ENCODE measurements at regions not wholly inside any gene's neighbourhood (a gene's known extent, or its start where the extent isn't known, plus 50 kb on each side); places are given as distances from the start of the nearest gene placed in this dataset.

- no peaks in the 10 kb centered on the region for H3K9me3 ChIP-seq (ENCODE audit: severe bottlenecking)
- no peak overlapping the region for H3K27ac ChIP-seq (ENCODE audit: poor library complexity, severe bottlenecking)
- no peaks in the 10 kb centered on the region for H3K27me3 ChIP-seq (ENCODE audit: insufficient read depth, poor library complexity, severe bottlenecking)
- DNase-seq (ENCODE audit: low spot score) (no peak), ATAC-seq (ENCODE audit: low read depth) (no peak)
- no peak for TF ChIP-seq CTCF (IDR thresholded peaks at IDR 0.05; ENCODE audit: poor library complexity, severe bottlenecking)
- no peaks in the 10 kb centered on the region for H3K36me3 ChIP-seq (ENCODE audit: low read depth)
- no peak overlapping the region for H3K4me3 ChIP-seq (ENCODE audit: severe bottlenecking)
- H3K4me1 ChIP-seq (ENCODE audit: insufficient read depth, poor library complexity, severe bottlenecking): peaks cover 12% of the 10 kb centered on the region
Observed at GRCh38 chr4:165744370-165744769, 128.7 kb upstream of the TLL1 start.

- H3K36me3 ChIP-seq (ENCODE audit: low read depth): no peaks in the 10 kb centered on the region
- no peak overlapping the region for H3K4me3 ChIP-seq (ENCODE audit: severe bottlenecking)
- no peak overlapping the region for H3K27ac ChIP-seq (ENCODE audit: poor library complexity, severe bottlenecking)
- DNase-seq (ENCODE audit: low spot score) (no peak), ATAC-seq (ENCODE audit: low read depth) (no peak)
- no peaks in the 10 kb centered on the region for H3K4me1 ChIP-seq (ENCODE audit: insufficient read depth, poor library complexity, severe bottlenecking)
- no peaks in the 10 kb centered on the region for H3K9me3 ChIP-seq (ENCODE audit: severe bottlenecking)
- no peak for TF ChIP-seq CTCF (IDR thresholded peaks at IDR 0.05; ENCODE audit: poor library complexity, severe bottlenecking)
- H3K27me3 ChIP-seq (ENCODE audit: insufficient read depth, poor library complexity, severe bottlenecking): no peaks in the 10 kb centered on the region
Observed at GRCh38 chr4:165748321-165748720, 124.7 kb upstream of the TLL1 start.

GRCh38 chr4:165751882-165752281, 121.2 kb upstream of the TLL1 start:
- no peaks in the 10 kb centered on the region for H3K27me3 ChIP-seq (ENCODE audit: insufficient read depth, poor library complexity, severe bottlenecking)
- H3K4me1 ChIP-seq (ENCODE audit: insufficient read depth, poor library complexity, severe bottlenecking): no peaks in the 10 kb centered on the region
- no peaks in the 10 kb centered on the region for H3K36me3 ChIP-seq (ENCODE audit: low read depth)
- ATAC-seq (ENCODE audit: low read depth) (no peak), DNase-seq (ENCODE audit: low spot score) (no peak)
- no peak overlapping the region for H3K4me3 ChIP-seq (ENCODE audit: severe bottlenecking)
- no peaks in the 10 kb centered on the region for H3K9me3 ChIP-seq (ENCODE audit: severe bottlenecking)
- no peak for TF ChIP-seq CTCF (IDR thresholded peaks at IDR 0.05; ENCODE audit: poor library complexity, severe bottlenecking)
- H3K27ac ChIP-seq (ENCODE audit: poor library complexity, severe bottlenecking): no peak overlapping the region

GRCh38 chr4:165754664-165755063, 118.4 kb upstream of the TLL1 start:
- no peak for ATAC-seq (ENCODE audit: low read depth)

GRCh38 chr4:165756836-165757235, 116.2 kb upstream of the TLL1 start:
- TF ChIP-seq CTCF (IDR thresholded peaks at IDR 0.05; ENCODE audit: poor library complexity, severe bottlenecking): no peak
- DNase-seq (ENCODE audit: low spot score): no peak
- no peak for ATAC-seq (ENCODE audit: low read depth)
- Histone ChIP-seq H3K36me3 (ENCODE audit: low read depth) (no peaks in the 10 kb centered on the region), H3K27ac (ENCODE audit: poor library complexity, severe bottlenecking) (no peak overlapping the region), H3K4me1 (ENCODE audit: insufficient read depth, poor library complexity, severe bottlenecking) (no peaks in the 10 kb centered on the region), H3K4me3 (ENCODE audit: severe bottlenecking) (no peak overlapping the region), H3K9me3 (ENCODE audit: severe bottlenecking) (no peaks in the 10 kb centered on the region), H3K27me3 (ENCODE audit: insufficient read depth, poor library complexity, severe bottlenecking) (no peaks in the 10 kb centered on the region)

More at GRCh38 chr4:165754664-165755063, 118.4 kb upstream of the TLL1 start:
- Histone ChIP-seq H3K9me3 (ENCODE audit: severe bottlenecking) (no peaks in the 10 kb centered on the region), H3K27me3 (ENCODE audit: insufficient read depth, poor library complexity, severe bottlenecking) (no peaks in the 10 kb centered on the region), H3K36me3 (ENCODE audit: low read depth) (no peaks in the 10 kb centered on the region), H3K4me3 (ENCODE audit: severe bottlenecking) (no peak overlapping the region), H3K4me1 (ENCODE audit: insufficient read depth, poor library complexity, severe bottlenecking) (no peaks in the 10 kb centered on the region), H3K27ac (ENCODE audit: poor library complexity, severe bottlenecking) (no peak overlapping the region)
- no peak for TF ChIP-seq CTCF (IDR thresholded peaks at IDR 0.05; ENCODE audit: poor library complexity, severe bottlenecking)
- DNase-seq (ENCODE audit: low spot score): no peak

Measured in RWPE2 (cell line).